ENCODE measurements at regions not wholly inside any gene's neighbourhood (a gene's known extent, or its start where the extent isn't known, plus 50 kb on each side); places are given as distances from the start of the nearest gene placed in this dataset.

GRCh38 chr2:16716944-16717343, 51.3 kb upstream of the CYRIA start:
- Histone ChIP-seq H3K9me3 (no peaks in the 10 kb centered on the region), H3K4me3 (no peak overlapping the region), H3K36me3 (no peaks in the 10 kb centered on the region), H3K4me1 (peaks cover 0 to 31% of the 10 kb centered on the region in 2 donors), H3K27me3 (no peaks in the 10 kb centered on the region), H3K27ac (no peak overlapping the region)
- no peak for DNase-seq (ENCODE audit: low spot score)
- TF ChIP-seq, protein P1, sequence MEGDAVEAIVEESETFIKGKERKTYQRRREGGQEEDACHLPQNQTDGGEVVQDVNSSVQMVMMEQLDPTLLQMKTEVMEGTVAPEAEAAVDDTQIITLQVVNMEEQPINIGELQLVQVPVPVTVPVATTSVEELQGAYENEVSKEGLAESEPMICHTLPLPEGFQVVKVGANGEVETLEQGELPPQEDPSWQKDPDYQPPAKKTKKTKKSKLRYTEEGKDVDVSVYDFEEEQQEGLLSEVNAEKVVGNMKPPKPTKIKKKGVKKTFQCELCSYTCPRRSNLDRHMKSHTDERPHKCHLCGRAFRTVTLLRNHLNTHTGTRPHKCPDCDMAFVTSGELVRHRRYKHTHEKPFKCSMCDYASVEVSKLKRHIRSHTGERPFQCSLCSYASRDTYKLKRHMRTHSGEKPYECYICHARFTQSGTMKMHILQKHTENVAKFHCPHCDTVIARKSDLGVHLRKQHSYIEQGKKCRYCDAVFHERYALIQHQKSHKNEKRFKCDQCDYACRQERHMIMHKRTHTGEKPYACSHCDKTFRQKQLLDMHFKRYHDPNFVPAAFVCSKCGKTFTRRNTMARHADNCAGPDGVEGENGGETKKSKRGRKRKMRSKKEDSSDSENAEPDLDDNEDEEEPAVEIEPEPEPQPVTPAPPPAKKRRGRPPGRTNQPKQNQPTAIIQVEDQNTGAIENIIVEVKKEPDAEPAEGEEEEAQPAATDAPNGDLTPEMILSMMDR (IDR thresholded peaks at IDR 0.05) = no peak

DNA sequence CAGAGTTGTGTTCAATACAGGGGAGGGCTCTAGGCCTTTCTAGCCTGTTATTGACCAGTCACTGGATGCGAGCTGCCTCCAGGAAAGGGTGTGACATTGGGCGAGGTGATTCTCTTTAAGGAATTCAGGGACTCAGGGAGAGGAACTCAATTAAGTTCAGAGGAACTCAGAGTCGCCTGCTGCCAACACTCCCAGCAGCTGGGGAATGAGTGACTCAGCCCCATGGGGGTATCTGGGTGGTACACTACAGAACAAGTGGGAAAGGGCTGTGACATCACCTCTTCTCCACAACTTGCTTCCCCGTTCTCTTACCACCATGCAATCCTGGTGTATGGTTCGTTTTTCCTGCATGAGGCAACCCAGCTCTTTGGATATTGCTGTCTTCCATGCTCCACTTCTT, 50.4 kb upstream of the CYRIA start:
- H3K9me3 ChIP-seq = no peaks in the 10 kb centered on the region
- peaks cover 0 to 31% of the 10 kb centered on the region in 2 donors for H3K4me1 ChIP-seq
- DNase-seq (ENCODE audit: low spot score) = peak; percentile 69
- no peak overlapping the region for H3K4me3 ChIP-seq
- TF ChIP-seq, protein P1 (IDR thresholded peaks at IDR 0.05) = no peak
- H3K36me3 ChIP-seq = no peaks in the 10 kb centered on the region
- no peaks in the 10 kb centered on the region for H3K27me3 ChIP-seq
- H3K27ac ChIP-seq = peak overlapping the region in 1 of 2 donors; percentile 14

Data from right atrium auricular region (tissue), 2 donors.